HepG2 (cell line): ENCODE measurements at regions not wholly inside any gene's neighbourhood (a gene's known extent, or its start where the extent isn't known, plus 50 kb on each side); places are given as distances from the start of the nearest gene placed in this dataset.

Experiments
- EP300 ChIP-seq, 3 experiments: sonication (generic) in 1 of 3; formaldehyde crosslinking in 1 of 3; IDR thresholded peaks; 2 replicates each; pipeline versions ENCODE4 v1.5.1 to v1.6.1; 2011 to 2020; ENCODE audit warnings: low read depth in 2 of 3, low read length in 2 of 3, borderline replicate concordance in 1 of 3, improper control_type of control experiment in 1 of 3, mild to moderate bottlenecking in 1 of 3, missing genetic modification reagents in 1 of 3, moderate library complexity in 1 of 3
- TAF1 ChIP-seq: sonication (generic); formaldehyde crosslinking; IDR thresholded peaks from 2 replicates; pipeline ENCODE4 v1.4.0; 2020; ENCODE audit warnings: missing genetic modification reagents
- TF ChIP-seq, protein P1 (sequence below): sonication (generic); formaldehyde crosslinking; IDR thresholded peaks from 2 replicates; pipeline ENCODE4 v1.5.0; 2020; ENCODE audit warnings: mild to moderate bottlenecking, missing genetic modification reagents, moderate library complexity

- no peak for TF ChIP-seq EP300 (IDR thresholded peaks at IDR 0.05; ENCODE audit: low read depth in 2 of 2, low read length in 2 of 2)
- no peak for TF ChIP-seq EP300 (CRISPR knock-in tag; IDR thresholded peaks at IDR 0.05; ENCODE audit: borderline replicate concordance)
- TF ChIP-seq, protein P1, sequence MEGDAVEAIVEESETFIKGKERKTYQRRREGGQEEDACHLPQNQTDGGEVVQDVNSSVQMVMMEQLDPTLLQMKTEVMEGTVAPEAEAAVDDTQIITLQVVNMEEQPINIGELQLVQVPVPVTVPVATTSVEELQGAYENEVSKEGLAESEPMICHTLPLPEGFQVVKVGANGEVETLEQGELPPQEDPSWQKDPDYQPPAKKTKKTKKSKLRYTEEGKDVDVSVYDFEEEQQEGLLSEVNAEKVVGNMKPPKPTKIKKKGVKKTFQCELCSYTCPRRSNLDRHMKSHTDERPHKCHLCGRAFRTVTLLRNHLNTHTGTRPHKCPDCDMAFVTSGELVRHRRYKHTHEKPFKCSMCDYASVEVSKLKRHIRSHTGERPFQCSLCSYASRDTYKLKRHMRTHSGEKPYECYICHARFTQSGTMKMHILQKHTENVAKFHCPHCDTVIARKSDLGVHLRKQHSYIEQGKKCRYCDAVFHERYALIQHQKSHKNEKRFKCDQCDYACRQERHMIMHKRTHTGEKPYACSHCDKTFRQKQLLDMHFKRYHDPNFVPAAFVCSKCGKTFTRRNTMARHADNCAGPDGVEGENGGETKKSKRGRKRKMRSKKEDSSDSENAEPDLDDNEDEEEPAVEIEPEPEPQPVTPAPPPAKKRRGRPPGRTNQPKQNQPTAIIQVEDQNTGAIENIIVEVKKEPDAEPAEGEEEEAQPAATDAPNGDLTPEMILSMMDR (CRISPR knock-in tag) = no peak
- no peak for TF ChIP-seq TAF1 (CRISPR knock-in tag)
Observed at GRCh38 chr12:125936502-125936901, 871.3 kb downstream of the AACS start.
